ENCODE measurements at regions not wholly inside any gene's neighbourhood (a gene's known extent, or its start where the extent isn't known, plus 50 kb on each side); places are given as distances from the start of the nearest gene placed in this dataset.

DNA sequence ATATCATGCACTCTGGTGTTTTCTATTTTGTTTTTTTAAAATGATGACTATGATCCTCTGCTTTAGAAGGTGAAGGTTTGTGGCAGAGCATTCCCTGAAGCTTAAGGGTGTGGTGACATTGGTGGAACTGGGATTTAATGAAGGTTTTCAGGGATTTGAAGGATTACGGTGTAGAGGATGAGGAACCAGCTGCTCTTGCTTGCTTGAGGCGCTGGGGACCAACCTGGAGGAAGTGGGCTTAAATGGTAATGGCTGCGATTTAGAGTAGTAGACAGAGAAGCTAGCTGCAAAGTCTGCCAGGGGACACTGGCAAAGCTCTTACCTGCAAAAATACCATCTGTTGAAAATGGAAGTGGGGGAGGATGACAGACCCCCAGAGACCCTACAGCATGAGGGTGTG lies 241.8 kb downstream of the CLIC5 start:
- H2AFZ ChIP-seq, result no peak overlapping the region
- no peak overlapping the region for H3K4me3 ChIP-seq
- H3K27ac ChIP-seq, result no peak overlapping the region
- in situ Hi-C loops (cut with MboI), result no loop called here
- no peaks in the 10 kb centered on the region for H3K9me2 ChIP-seq (ENCODE audit: insufficient read depth)
- H4K20me1 ChIP-seq (ENCODE audit: insufficient read depth), result no peaks in the 10 kb centered on the region
- no peaks in the 10 kb centered on the region for H3K79me2 ChIP-seq (ENCODE audit: insufficient read depth)
- no peaks in the 10 kb centered on the region for H3K4me1 ChIP-seq (ENCODE audit: insufficient read depth)
- no peaks in the 10 kb centered on the region for H3K9me3 ChIP-seq (ENCODE audit: low read depth)
- no peak for DNase-seq
- no peaks in the 10 kb centered on the region for H3K36me3 ChIP-seq (ENCODE audit: low read depth)
- no peak for TF ChIP-seq EZH2 (IDR thresholded peaks at IDR 0.05; ENCODE audit: insufficient read depth, poor library complexity, severe bottlenecking)
- no peak for TF ChIP-seq EZH2phosphoT487 (IDR thresholded peaks at IDR 0.05; ENCODE audit: insufficient read depth, low read depth)
- H3F3A ChIP-seq (ENCODE audit: insufficient read depth), result no peaks in the 10 kb centered on the region
- no peaks in the 10 kb centered on the region for H3K27me3 ChIP-seq (replicated peaks; ENCODE audit: insufficient read depth)
- 55 to 66% methylated on average over 3 of the region's 3 CpGs for WGBS, 2 experiments (ENCODE audit: low coverage in 1 of 2, low lambda C conversion rate in 2 of 2, missing lambda C conversion rate in 2 of 2)
- no peak overlapping the region for H3K9ac ChIP-seq
- H3K4me2 ChIP-seq (ENCODE audit: unreplicated experiment), result no peak overlapping the region

DNA sequence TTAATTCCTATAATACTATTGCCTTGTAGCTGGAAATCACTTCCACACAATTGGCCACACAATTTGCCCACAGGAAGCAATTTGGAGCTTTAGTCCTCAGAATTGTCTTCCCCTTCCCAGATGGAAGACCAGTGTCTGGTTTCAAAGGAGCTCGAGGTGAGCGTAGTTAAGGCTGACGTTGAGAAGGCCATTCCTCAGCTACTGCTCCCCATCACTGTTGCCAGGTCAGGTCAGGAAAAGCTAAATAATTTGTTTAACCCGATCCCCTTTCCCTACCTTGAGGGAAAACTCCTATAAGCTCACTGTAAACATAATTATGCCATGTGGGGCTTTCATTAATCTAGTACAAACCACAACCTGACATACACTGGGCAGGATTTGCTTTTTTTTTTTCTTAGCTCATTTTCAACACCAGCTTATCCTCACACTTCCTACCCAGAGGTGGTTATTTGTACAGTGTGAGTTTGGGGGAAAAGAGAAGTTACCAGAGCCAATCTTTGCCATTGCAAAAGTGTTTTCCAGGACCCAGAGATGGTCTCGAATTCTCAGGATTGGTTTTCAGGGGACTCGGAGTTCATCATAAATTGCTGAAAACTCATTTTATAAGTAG lies 242.7 kb downstream of the CLIC5 start:
- no peak for DNase-seq
- WGBS, 2 experiments (ENCODE audit: low coverage in 1 of 2, low lambda C conversion rate in 2 of 2, missing lambda C conversion rate in 2 of 2), result 77 to 78% methylated on average over 6 of the region's 6 CpGs
- Histone ChIP-seq H3K4me1 (ENCODE audit: insufficient read depth) (no peaks in the 10 kb centered on the region), H3K9me2 (ENCODE audit: insufficient read depth) (no peaks in the 10 kb centered on the region), H3K27ac (no peak overlapping the region), H3K9ac (no peak overlapping the region), H2AFZ (no peak overlapping the region), H3K4me2 (ENCODE audit: unreplicated experiment) (no peak overlapping the region), H3K36me3 (ENCODE audit: low read depth) (no peaks in the 10 kb centered on the region), H4K20me1 (ENCODE audit: insufficient read depth) (no peaks in the 10 kb centered on the region), H3K4me3 (no peak overlapping the region), H3K27me3 (replicated peaks; ENCODE audit: insufficient read depth) (no peaks in the 10 kb centered on the region), H3K79me2 (ENCODE audit: insufficient read depth) (no peaks in the 10 kb centered on the region), H3K9me3 (ENCODE audit: low read depth) (no peaks in the 10 kb centered on the region), H3F3A (ENCODE audit: insufficient read depth) (no peaks in the 10 kb centered on the region)
- no peak for TF ChIP-seq EZH2 (IDR thresholded peaks at IDR 0.05; ENCODE audit: insufficient read depth, poor library complexity, severe bottlenecking)
- no peak for TF ChIP-seq EZH2phosphoT487 (IDR thresholded peaks at IDR 0.05; ENCODE audit: insufficient read depth, low read depth)
- in situ Hi-C loops (cut with MboI), result no loop called here

DNA sequence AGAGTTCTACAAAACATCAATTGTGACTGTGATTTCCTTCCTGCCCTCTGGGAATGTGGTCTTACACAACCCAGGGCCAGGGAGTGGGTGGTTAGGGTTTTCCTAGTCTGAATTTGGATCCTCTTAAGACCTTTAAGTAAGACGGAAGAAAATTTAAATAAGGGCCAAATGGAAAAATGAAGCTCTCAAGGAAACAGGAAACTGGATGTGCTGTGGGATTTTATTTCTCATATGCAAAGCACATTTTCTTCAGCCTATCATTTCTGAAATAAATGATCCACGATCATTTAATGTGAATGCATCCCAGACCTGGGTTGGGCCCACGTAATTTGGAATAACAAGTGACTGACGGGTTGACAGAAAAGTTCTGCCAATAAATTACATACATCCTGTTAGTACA lies 243.6 kb downstream of the CLIC5 start:
- Histone ChIP-seq H3K79me2 (ENCODE audit: insufficient read depth) (no peaks in the 10 kb centered on the region), H2AFZ (no peak overlapping the region), H3K4me3 (no peak overlapping the region), H3K27ac (no peak overlapping the region), H3K9me3 (ENCODE audit: low read depth) (no peaks in the 10 kb centered on the region), H3K4me1 (ENCODE audit: insufficient read depth) (no peaks in the 10 kb centered on the region), H3K36me3 (ENCODE audit: low read depth) (no peaks in the 10 kb centered on the region), H3K9me2 (ENCODE audit: insufficient read depth) (no peaks in the 10 kb centered on the region), H4K20me1 (ENCODE audit: insufficient read depth) (no peaks in the 10 kb centered on the region), H3K4me2 (ENCODE audit: unreplicated experiment) (no peak overlapping the region), H3K9ac (no peak overlapping the region), H3K27me3 (replicated peaks; ENCODE audit: insufficient read depth) (no peaks in the 10 kb centered on the region), H3F3A (ENCODE audit: insufficient read depth) (no peaks in the 10 kb centered on the region)
- in situ Hi-C loops (cut with MboI), result no loop called here
- no peak for DNase-seq
- 72 to 81% methylated on average over 4 of the region's 4 CpGs for WGBS, 2 experiments (ENCODE audit: low coverage in 1 of 2, low lambda C conversion rate in 2 of 2, missing lambda C conversion rate in 2 of 2)
- TF ChIP-seq EZH2 (IDR thresholded peaks at IDR 0.05; ENCODE audit: insufficient read depth, poor library complexity, severe bottlenecking) (no peak), EZH2phosphoT487 (IDR thresholded peaks at IDR 0.05; ENCODE audit: insufficient read depth, low read depth) (no peak)

DNA sequence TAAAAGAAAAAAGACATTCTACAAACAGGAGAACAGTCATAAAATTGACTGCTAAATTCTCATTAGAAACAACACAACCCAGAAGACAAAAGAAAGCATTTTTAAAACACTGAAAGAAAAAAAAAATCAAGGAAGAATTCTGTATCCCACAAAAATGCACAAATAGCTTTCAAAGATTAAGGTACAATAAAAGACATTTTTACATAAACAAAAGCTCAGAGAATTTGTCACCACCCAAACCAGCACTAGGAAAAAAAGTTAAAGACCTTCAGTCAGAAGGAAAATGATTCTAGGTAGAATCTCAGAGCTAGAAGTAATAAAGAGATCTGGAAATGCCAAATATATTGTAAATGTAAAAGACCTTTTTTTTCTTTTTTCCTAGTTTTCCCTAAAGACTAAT lies 252.4 kb downstream of the CLIC5 start:
- no peak for DNase-seq
- no peaks in the 10 kb centered on the region for H3K79me2 ChIP-seq (ENCODE audit: insufficient read depth)
- H3K4me2 ChIP-seq (ENCODE audit: unreplicated experiment), result no peak overlapping the region
- H3F3A ChIP-seq (ENCODE audit: insufficient read depth), result 0 out of 2 replicates have a peak, but pooled peaks cover 3% of the 10 kb centered on the region
- H3K9ac ChIP-seq, result no peak overlapping the region
- TF ChIP-seq EZH2phosphoT487 (IDR thresholded peaks at IDR 0.05; ENCODE audit: insufficient read depth, low read depth) (no peak), EZH2 (IDR thresholded peaks at IDR 0.05; ENCODE audit: insufficient read depth, poor library complexity, severe bottlenecking) (no peak)
- no peaks in the 10 kb centered on the region for H3K9me2 ChIP-seq (ENCODE audit: insufficient read depth)
- H3K36me3 ChIP-seq (ENCODE audit: low read depth), result no peaks in the 10 kb centered on the region
- no peak overlapping the region for H2AFZ ChIP-seq
- H3K4me1 ChIP-seq (ENCODE audit: insufficient read depth), result peaks cover 17% of the 10 kb centered on the region
- no peaks in the 10 kb centered on the region for H3K9me3 ChIP-seq (ENCODE audit: low read depth)
- no peaks in the 10 kb centered on the region for H3K27me3 ChIP-seq (replicated peaks; ENCODE audit: insufficient read depth)
- H3K4me3 ChIP-seq, result no peak overlapping the region
- H4K20me1 ChIP-seq (ENCODE audit: insufficient read depth), result no peaks in the 10 kb centered on the region
- H3K27ac ChIP-seq, result no peak overlapping the region
- in situ Hi-C loops (cut with MboI), result no loop called here

DNA sequence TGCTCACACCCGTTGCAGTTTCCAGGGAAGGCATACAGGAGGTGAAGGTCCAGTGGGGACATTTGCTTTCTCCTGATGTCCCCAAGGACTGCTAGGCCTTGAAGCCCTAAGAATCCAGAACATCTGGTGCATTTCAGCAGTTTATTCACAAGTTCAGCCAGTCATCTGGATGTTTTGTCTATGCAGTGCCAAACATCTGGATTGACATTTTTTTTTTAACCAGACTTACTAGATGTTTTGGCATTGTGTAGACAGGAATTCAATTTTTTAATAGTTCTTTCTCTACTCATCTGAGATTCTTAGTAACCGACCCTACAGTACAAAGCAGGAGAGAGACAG lies 256.2 kb downstream of the CLIC5 start:
- peak; percentile 30 for DNase-seq
- H3K9me2 ChIP-seq (ENCODE audit: insufficient read depth), result no peaks in the 10 kb centered on the region
- H3K9me3 ChIP-seq (ENCODE audit: low read depth), result no peaks in the 10 kb centered on the region
- in situ Hi-C loops (cut with MboI), result no loop called here
- no peak overlapping the region for H3K9ac ChIP-seq
- TF ChIP-seq EZH2phosphoT487 (IDR thresholded peaks at IDR 0.05; ENCODE audit: insufficient read depth, low read depth), result no peak
- no peak for TF ChIP-seq EZH2 (IDR thresholded peaks at IDR 0.05; ENCODE audit: insufficient read depth, poor library complexity, severe bottlenecking)
- no peaks in the 10 kb centered on the region for H3K79me2 ChIP-seq (ENCODE audit: insufficient read depth)
- no peaks in the 10 kb centered on the region for H3K36me3 ChIP-seq (ENCODE audit: low read depth)
- 19 to 23% methylated on average over 2 of the region's 2 CpGs for WGBS, 2 experiments (ENCODE audit: low coverage in 1 of 2, low lambda C conversion rate in 2 of 2, missing lambda C conversion rate in 2 of 2)
- no peak overlapping the region for H3K4me3 ChIP-seq
- H3F3A ChIP-seq (ENCODE audit: insufficient read depth), result 0 out of 2 replicates have a peak, but pooled peaks cover 5% of the 10 kb centered on the region
- H2AFZ ChIP-seq, result peak overlapping the region; percentile 77
- no peaks in the 10 kb centered on the region for H3K27me3 ChIP-seq (replicated peaks; ENCODE audit: insufficient read depth)
- H3K27ac ChIP-seq, result no peak overlapping the region
- H4K20me1 ChIP-seq (ENCODE audit: insufficient read depth), result no peaks in the 10 kb centered on the region
- H3K4me1 ChIP-seq (ENCODE audit: insufficient read depth), result peaks cover 17% of the 10 kb centered on the region
- H3K4me2 ChIP-seq (ENCODE audit: unreplicated experiment), result peak overlapping the region; percentile 28
